ENCODE measurements at regions not wholly inside any gene's neighbourhood (a gene's known extent, or its start where the extent isn't known, plus 50 kb on each side); places are given as distances from the start of the nearest gene placed in this dataset.

DNA sequence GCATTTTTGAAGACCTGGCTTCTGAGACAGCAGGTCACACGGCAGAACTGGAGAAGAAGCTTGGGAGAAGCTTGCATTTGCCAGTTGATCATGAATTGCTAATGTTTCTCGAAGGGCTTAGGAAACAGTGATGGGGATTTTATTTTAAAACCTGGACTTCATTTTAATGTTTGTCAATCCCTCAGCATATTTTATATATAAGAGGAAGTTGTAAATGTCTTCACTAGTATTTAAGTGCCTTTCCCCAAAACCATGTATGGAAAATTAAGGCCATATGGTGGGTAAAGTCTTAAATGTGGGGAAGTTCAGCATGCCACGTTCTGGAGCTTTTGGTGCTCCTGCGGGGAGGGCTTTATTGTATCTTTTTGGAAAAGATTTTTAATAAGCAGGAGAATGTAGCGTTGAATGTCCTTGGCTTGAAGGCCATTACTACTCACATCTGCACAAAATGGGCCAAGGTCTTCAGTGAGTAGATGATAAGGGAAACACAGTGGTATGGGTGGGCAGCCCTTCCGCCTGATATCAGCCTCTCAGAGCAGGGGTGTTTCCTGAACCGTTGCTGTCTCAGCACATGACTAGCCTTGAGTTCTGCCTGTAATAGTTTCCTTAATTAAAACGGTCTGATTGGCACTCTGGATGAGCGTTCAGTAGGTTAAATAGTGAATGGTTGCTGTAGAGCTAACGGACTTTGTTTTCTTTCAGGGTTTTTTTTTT, 511.4 kb downstream of the PCNX1 start:
- Mint-ChIP-seq H3K27me3 (ENCODE audit: low read depth, unreplicated experiment) (no peaks in the 10 kb centered on the region), H3K4me3 (ENCODE audit: unreplicated experiment) (no peak overlapping the region), H3K4me1 (ENCODE audit: low read depth, unreplicated experiment) (peaks cover 3% of the 10 kb centered on the region), H3K27ac (ENCODE audit: unreplicated experiment) (no peak overlapping the region), H3K9me3 (ENCODE audit: unreplicated experiment) (no peaks in the 10 kb centered on the region), H3K36me3 (ENCODE audit: low read depth, unreplicated experiment) (no peaks in the 10 kb centered on the region)
- Histone ChIP-seq H3K4me3 (ENCODE audit: insufficient read depth, low read depth, low read length) (no peak overlapping the region), H3K4me2 (ENCODE audit: low read length) (no peak overlapping the region), H2AFZ (ENCODE audit: low read depth, low read length) (no peak overlapping the region), H3K27ac (ENCODE audit: low read depth, low read length) (no peak overlapping the region), H3K9me3 (ENCODE audit: insufficient read depth, low read depth, low read length) (no peaks in the 10 kb centered on the region), H3K79me2 (ENCODE audit: insufficient read depth, low read length) (peaks cover 21% of the 10 kb centered on the region), H3K27me3 (ENCODE audit: insufficient read depth, low read length) (no peaks in the 10 kb centered on the region), H3K9ac (ENCODE audit: low read length) (no peak overlapping the region), H3K36me3 (ENCODE audit: insufficient read depth, low read length) (no peaks in the 10 kb centered on the region), H4K20me1 (ENCODE audit: insufficient read depth, low read length) (no peaks in the 10 kb centered on the region), H3K4me1 (ENCODE audit: insufficient read depth, low read length) (peaks cover 9% of the 10 kb centered on the region)
- DNase-seq (ENCODE audit: low read depth) = no peak
- TF ChIP-seq EZH2 (IDR thresholded peaks at IDR 0.05; ENCODE audit: insufficient read depth, low read length) = no peak
- TF ChIP-seq, protein P1, sequence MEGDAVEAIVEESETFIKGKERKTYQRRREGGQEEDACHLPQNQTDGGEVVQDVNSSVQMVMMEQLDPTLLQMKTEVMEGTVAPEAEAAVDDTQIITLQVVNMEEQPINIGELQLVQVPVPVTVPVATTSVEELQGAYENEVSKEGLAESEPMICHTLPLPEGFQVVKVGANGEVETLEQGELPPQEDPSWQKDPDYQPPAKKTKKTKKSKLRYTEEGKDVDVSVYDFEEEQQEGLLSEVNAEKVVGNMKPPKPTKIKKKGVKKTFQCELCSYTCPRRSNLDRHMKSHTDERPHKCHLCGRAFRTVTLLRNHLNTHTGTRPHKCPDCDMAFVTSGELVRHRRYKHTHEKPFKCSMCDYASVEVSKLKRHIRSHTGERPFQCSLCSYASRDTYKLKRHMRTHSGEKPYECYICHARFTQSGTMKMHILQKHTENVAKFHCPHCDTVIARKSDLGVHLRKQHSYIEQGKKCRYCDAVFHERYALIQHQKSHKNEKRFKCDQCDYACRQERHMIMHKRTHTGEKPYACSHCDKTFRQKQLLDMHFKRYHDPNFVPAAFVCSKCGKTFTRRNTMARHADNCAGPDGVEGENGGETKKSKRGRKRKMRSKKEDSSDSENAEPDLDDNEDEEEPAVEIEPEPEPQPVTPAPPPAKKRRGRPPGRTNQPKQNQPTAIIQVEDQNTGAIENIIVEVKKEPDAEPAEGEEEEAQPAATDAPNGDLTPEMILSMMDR (IDR thresholded peaks at IDR 0.05; ENCODE audit: insufficient read depth, low read depth, low read length) = no peak
- no peak for FAIRE-seq

DNA sequence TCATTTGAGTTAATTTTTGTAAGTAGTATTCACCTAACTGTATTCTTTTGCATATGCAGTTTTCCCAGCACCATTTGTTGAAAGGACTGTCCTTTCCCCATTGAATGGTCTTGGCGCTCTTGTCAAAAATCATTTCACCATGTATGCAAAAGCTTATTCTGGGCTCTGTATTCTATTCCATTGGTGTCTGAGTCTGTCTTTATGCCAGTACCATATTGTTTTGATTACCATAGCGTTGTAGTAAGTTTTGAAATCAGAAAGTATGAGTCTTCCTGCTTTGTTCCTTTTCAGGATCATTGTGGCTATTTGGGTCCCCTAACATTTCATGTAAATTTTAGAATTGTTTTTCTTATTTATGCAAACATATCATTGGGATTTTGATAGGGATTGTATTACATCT, 508.7 kb upstream of the RGS6 start:
- H3K9ac ChIP-seq (ENCODE audit: low read length) = no peak overlapping the region
- TF ChIP-seq EZH2 (IDR thresholded peaks at IDR 0.05; ENCODE audit: insufficient read depth, low read length) = no peak
- TF ChIP-seq, protein P1 (IDR thresholded peaks at IDR 0.05; ENCODE audit: insufficient read depth, low read depth, low read length) = no peak
- peaks cover 7% of the 10 kb centered on the region for H3K36me3 Mint-ChIP-seq (ENCODE audit: low read depth, unreplicated experiment)

DNA sequence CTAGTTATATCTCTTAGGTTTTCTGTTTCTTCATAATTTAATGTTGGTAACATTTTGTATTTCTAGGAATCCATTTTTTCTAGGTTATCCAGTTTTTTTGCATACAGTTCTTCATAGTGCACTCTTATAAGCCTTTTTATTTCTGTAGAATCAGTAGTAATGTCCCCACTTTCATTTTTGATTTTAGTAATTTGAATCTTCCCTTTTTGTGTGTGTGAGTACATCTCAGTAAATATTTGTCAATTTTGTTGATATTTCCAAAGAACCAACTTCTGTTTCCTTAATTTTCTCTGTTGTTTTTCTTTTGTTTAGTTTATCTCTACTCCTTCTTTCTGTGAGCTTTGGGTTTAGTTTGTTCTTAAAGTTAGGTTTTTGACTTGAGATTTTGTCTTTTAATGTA, 507.3 kb upstream of the RGS6 start:
- no peaks in the 10 kb centered on the region for H3K27me3 Mint-ChIP-seq (ENCODE audit: low read depth, unreplicated experiment)
- no peak for DNase-seq (ENCODE audit: low read depth)
- Histone ChIP-seq H3K4me3 (ENCODE audit: insufficient read depth, low read depth, low read length) (no peak overlapping the region), H3K4me1 (ENCODE audit: insufficient read depth, low read length) (no peaks in the 10 kb centered on the region), H3K79me2 (ENCODE audit: insufficient read depth, low read length) (peaks cover 40% of the 10 kb centered on the region), H4K20me1 (ENCODE audit: insufficient read depth, low read length) (peaks cover 11% of the 10 kb centered on the region), H3K9me3 (ENCODE audit: insufficient read depth, low read depth, low read length) (no peaks in the 10 kb centered on the region), H3K36me3 (ENCODE audit: insufficient read depth, low read length) (no peaks in the 10 kb centered on the region), H2AFZ (ENCODE audit: low read depth, low read length) (no peak overlapping the region), H3K9ac (ENCODE audit: low read length) (no peak overlapping the region), H3K27ac (ENCODE audit: low read depth, low read length) (no peak overlapping the region), H3K4me2 (ENCODE audit: low read length) (no peak overlapping the region), H3K27me3 (ENCODE audit: insufficient read depth, low read length) (no peaks in the 10 kb centered on the region)
- FAIRE-seq = no peak
- H3K27ac Mint-ChIP-seq (ENCODE audit: unreplicated experiment) = no peak overlapping the region
- H3K4me3 Mint-ChIP-seq (ENCODE audit: unreplicated experiment) = no peak overlapping the region
- H3K36me3 Mint-ChIP-seq (ENCODE audit: low read depth, unreplicated experiment) = peaks cover 7% of the 10 kb centered on the region
- H3K9me3 Mint-ChIP-seq (ENCODE audit: unreplicated experiment) = peaks cover 28% of the 10 kb centered on the region
- no peaks in the 10 kb centered on the region for H3K4me1 Mint-ChIP-seq (ENCODE audit: low read depth, unreplicated experiment)
- TF ChIP-seq, protein P1 (IDR thresholded peaks at IDR 0.05; ENCODE audit: insufficient read depth, low read depth, low read length) = no peak
- no peak for TF ChIP-seq EZH2 (IDR thresholded peaks at IDR 0.05; ENCODE audit: insufficient read depth, low read length)

More for the DNA sequence above, 508.7 kb upstream of the RGS6 start:
- FAIRE-seq (no peak), DNase-seq (ENCODE audit: low read depth) (no peak)
- no peaks in the 10 kb centered on the region for H3K27me3 ChIP-seq (ENCODE audit: insufficient read depth, low read length)
- no peaks in the 10 kb centered on the region for H3K36me3 ChIP-seq (ENCODE audit: insufficient read depth, low read length)
- H3K4me1 ChIP-seq (ENCODE audit: insufficient read depth, low read length) = no peaks in the 10 kb centered on the region
- no peaks in the 10 kb centered on the region for H3K9me3 ChIP-seq (ENCODE audit: insufficient read depth, low read depth, low read length)
- H4K20me1 ChIP-seq (ENCODE audit: insufficient read depth, low read length) = peaks cover 2% of the 10 kb centered on the region
- no peak overlapping the region for H2AFZ ChIP-seq (ENCODE audit: low read depth, low read length)
- H3K4me3 ChIP-seq (ENCODE audit: insufficient read depth, low read depth, low read length) = no peak overlapping the region
- no peak overlapping the region for H3K27ac Mint-ChIP-seq (ENCODE audit: unreplicated experiment)
- H3K27me3 Mint-ChIP-seq (ENCODE audit: low read depth, unreplicated experiment) = no peaks in the 10 kb centered on the region
- no peaks in the 10 kb centered on the region for H3K4me1 Mint-ChIP-seq (ENCODE audit: low read depth, unreplicated experiment)
- peaks cover 31% of the 10 kb centered on the region for H3K79me2 ChIP-seq (ENCODE audit: insufficient read depth, low read length)
- no peak overlapping the region for H3K4me2 ChIP-seq (ENCODE audit: low read length)
- peaks cover 28% of the 10 kb centered on the region for H3K9me3 Mint-ChIP-seq (ENCODE audit: unreplicated experiment)
- H3K27ac ChIP-seq (ENCODE audit: low read depth, low read length) = no peak overlapping the region
- no peak overlapping the region for H3K4me3 Mint-ChIP-seq (ENCODE audit: unreplicated experiment)
